ENCODE measurements at regions not wholly inside any gene's neighbourhood (a gene's known extent, or its start where the extent isn't known, plus 50 kb on each side); places are given as distances from the start of the nearest gene placed in this dataset.

GRCh38 chr2:226564667-226565066 is 235.0 kb downstream of the IRS1 start:
- no peak for FAIRE-seq

GRCh38 chr2:226561962-226562361 is 237.7 kb downstream of the IRS1 start:
- H3K36me3 ChIP-seq (ENCODE audit: control insufficient read depth in 2 of 3, insufficient read depth in 3 of 3, low read length in 3 of 3): no peaks in the 10 kb centered on the region
- H3K4me1 ChIP-seq (ENCODE audit: control insufficient read depth in 2 of 3, insufficient read depth in 2 of 3, low read depth in 1 of 3, low read length in 3 of 3): no peaks in the 10 kb centered on the region
- no peak for FAIRE-seq
- no peak overlapping the region for H3K9ac ChIP-seq (ENCODE audit: low read length in 3 of 3)
- no peaks in the 10 kb centered on the region for H3K9me3 ChIP-seq (ENCODE audit: control insufficient read depth in 2 of 3, insufficient read depth in 1 of 3, low read length in 3 of 3)
- DNase-seq: no peak
- H3K4me3 ChIP-seq (ENCODE audit: low read length in 3 of 3): no peak overlapping the region
- H3K27ac ChIP-seq (ENCODE audit: low read depth in 2 of 2, low read length in 2 of 2): no peak overlapping the region
- no peak for TF ChIP-seq CTCF (IDR thresholded peaks at IDR 0.05; ENCODE audit: borderline replicate concordance, extremely low read depth, insufficient read depth)
- H3K27me3 ChIP-seq (ENCODE audit: control insufficient read depth, insufficient read depth, low read length): no peaks in the 10 kb centered on the region
- intact Hi-C loops (cut with DNase I): no loop called here

More at GRCh38 chr2:226564667-226565066, 235.0 kb downstream of the IRS1 start:
- H3K4me1 ChIP-seq (ENCODE audit: control insufficient read depth in 2 of 3, insufficient read depth in 2 of 3, low read depth in 1 of 3, low read length in 3 of 3): no peaks in the 10 kb centered on the region
- no peaks in the 10 kb centered on the region for H3K9me3 ChIP-seq (ENCODE audit: control insufficient read depth in 2 of 3, insufficient read depth in 1 of 3, low read length in 3 of 3)
- H3K27ac ChIP-seq (ENCODE audit: low read depth in 2 of 2, low read length in 2 of 2): no peak overlapping the region
- H3K36me3 ChIP-seq (ENCODE audit: control insufficient read depth in 2 of 3, insufficient read depth in 3 of 3, low read length in 3 of 3): no peaks in the 10 kb centered on the region
- no peaks in the 10 kb centered on the region for H3K27me3 ChIP-seq (ENCODE audit: control insufficient read depth, insufficient read depth, low read length)
- no peak overlapping the region for H3K9ac ChIP-seq (ENCODE audit: low read length in 3 of 3)
- no peak for DNase-seq
- intact Hi-C loops (cut with DNase I): no loop called here
- H3K4me3 ChIP-seq (ENCODE audit: low read length in 3 of 3): no peak overlapping the region
- TF ChIP-seq CTCF (IDR thresholded peaks at IDR 0.05; ENCODE audit: borderline replicate concordance, extremely low read depth, insufficient read depth): no peak

- Histone ChIP-seq H3K4me1 (ENCODE audit: control insufficient read depth in 2 of 3, insufficient read depth in 2 of 3, low read depth in 1 of 3, low read length in 3 of 3) (no peaks in the 10 kb centered on the region), H3K27ac (ENCODE audit: low read depth in 2 of 2, low read length in 2 of 2) (no peak overlapping the region), H3K9me3 (ENCODE audit: control insufficient read depth in 2 of 3, insufficient read depth in 1 of 3, low read length in 3 of 3) (no peaks in the 10 kb centered on the region), H3K27me3 (ENCODE audit: control insufficient read depth, insufficient read depth, low read length) (no peaks in the 10 kb centered on the region), H3K36me3 (ENCODE audit: control insufficient read depth in 2 of 3, insufficient read depth in 3 of 3, low read length in 3 of 3) (no peaks in the 10 kb centered on the region), H3K9ac (ENCODE audit: low read length in 3 of 3) (no peak overlapping the region), H3K4me3 (ENCODE audit: low read length in 3 of 3) (no peak overlapping the region)
- no peak for DNase-seq
- FAIRE-seq: no peak
- intact Hi-C loops (cut with DNase I): no loop called here
- TF ChIP-seq CTCF (IDR thresholded peaks at IDR 0.05; ENCODE audit: borderline replicate concordance, extremely low read depth, insufficient read depth): no peak
Observed at GRCh38 chr2:226560325-226560724, 239.3 kb downstream of the IRS1 start.

GRCh38 chr2:226559536-226559935 is 240.1 kb downstream of the IRS1 start:
- no peak for DNase-seq
- Histone ChIP-seq H3K9me3 (ENCODE audit: control insufficient read depth in 2 of 3, insufficient read depth in 1 of 3, low read length in 3 of 3) (no peaks in the 10 kb centered on the region), H3K9ac (ENCODE audit: low read length in 3 of 3) (no peak overlapping the region), H3K4me1 (ENCODE audit: control insufficient read depth in 2 of 3, insufficient read depth in 2 of 3, low read depth in 1 of 3, low read length in 3 of 3) (no peaks in the 10 kb centered on the region), H3K4me3 (ENCODE audit: low read length in 3 of 3) (no peak overlapping the region), H3K36me3 (ENCODE audit: control insufficient read depth in 2 of 3, insufficient read depth in 3 of 3, low read length in 3 of 3) (no peaks in the 10 kb centered on the region), H3K27ac (ENCODE audit: low read depth in 2 of 2, low read length in 2 of 2) (no peak overlapping the region), H3K27me3 (ENCODE audit: control insufficient read depth, insufficient read depth, low read length) (no peaks in the 10 kb centered on the region)
- TF ChIP-seq CTCF (IDR thresholded peaks at IDR 0.05; ENCODE audit: borderline replicate concordance, extremely low read depth, insufficient read depth): no peak
- FAIRE-seq: no peak
- intact Hi-C loops (cut with DNase I): no loop called here
